Upper lobe of left lung (tissue), 4 donors: ENCODE measurements at regions not wholly inside any gene's neighbourhood (a gene's known extent, or its start where the extent isn't known, plus 50 kb on each side); places are given as distances from the start of the nearest gene placed in this dataset.

Experiments
- POLR2A ChIP-seq, 4 donors: fragments of 450-650 bp; IDR thresholded peaks; one replicate each; pipeline ENCODE4 v1.5.1; 2016 to 2017; ENCODE audit warnings: antibody characterized with exemption in 4 of 4, mild to moderate bottlenecking in 2 of 4
- POLR2AphosphoS5 ChIP-seq, 2 donors: sonication (generic); formaldehyde crosslinking; IDR thresholded peaks; one replicate each; pipeline ENCODE4 v1.5.1; 2017; ENCODE audit warnings: antibody characterized with exemption in 2 of 2

DNA sequence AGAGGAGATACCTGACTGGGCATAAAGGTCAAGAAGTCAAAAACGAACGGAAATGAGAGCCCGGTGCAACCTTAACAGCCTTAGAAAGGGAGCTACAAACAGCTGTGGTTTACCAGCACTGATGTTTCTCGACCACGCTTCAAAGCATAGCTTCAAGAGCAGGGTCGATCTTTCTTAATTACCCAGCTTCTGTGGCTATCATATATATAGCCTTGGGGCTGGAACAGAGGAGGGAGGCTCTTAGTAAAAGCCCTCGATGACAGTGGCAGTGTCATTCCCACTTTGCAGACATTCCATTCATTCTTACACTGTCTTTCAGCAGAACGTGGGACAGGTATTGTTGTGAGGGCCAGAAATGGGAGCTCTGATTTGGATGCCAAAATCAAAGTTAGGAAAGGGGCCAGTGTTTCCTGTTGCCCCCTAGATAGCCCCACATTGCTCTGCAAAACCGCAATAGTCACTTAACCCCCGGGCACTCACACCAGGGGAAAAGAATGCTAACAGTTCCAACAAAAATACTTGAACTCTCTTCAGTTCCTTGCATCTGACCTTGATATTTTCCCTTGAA lies 141.5 kb downstream of the MTPAP start:
- TF ChIP-seq POLR2A (IDR thresholded peaks at IDR 0.05) (no peak), POLR2AphosphoS5 (IDR thresholded peaks at IDR 0.05) (no peak)
